IMR-90 (cell line): ENCODE measurements at regions not wholly inside any gene's neighbourhood (a gene's known extent, or its start where the extent isn't known, plus 50 kb on each side); places are given as distances from the start of the nearest gene placed in this dataset.

Experiments used
- ATAC-seq: fragments of 200-7000 bp; cut with Tn5 transposase; 2 replicates; pipeline ENCODE4 v1.9.1; 2020; ENCODE audit warnings: low read depth, mild to moderate bottlenecking, moderate library complexity
- BruUV-seq: library from RNA; stranded (reverse); fragments of 400-500 nt; replicated peaks from 2 replicates; lab custom pipeline; 2021; lab: Mats Ljungman, UMichigan
- CTCF ChIA-PET: fragments of 300-600 bp; formaldehyde crosslinking; extraction: SDS; loops from one replicate; lab custom pipeline; 2021; ENCODE audit warnings: antibody characterized with exemption; lab: Yijun Ruan, JAX
- POLR2A ChIA-PET: fragments of 300-600 bp; sonication (Branson Sonifier 250); formaldehyde crosslinking; loops from one replicate; lab custom pipeline; 2022; ENCODE audit warnings: antibody characterized with exemption; ENCODE audit not compliant: unreplicated experiment; lab: Charles Lee
- DNase-seq: peaks from one replicate; pipeline ENCODE4 v3.0.0; 2013
- H2AFZ ChIP-seq: replicated peaks from 2 replicates; pipeline ENCODE3; 2013; ENCODE audit warnings: low read length, mild to moderate bottlenecking; ENCODE audit not compliant: poor library complexity
- H2AK5ac ChIP-seq: 2 replicates; pipeline ENCODE4 v1.6.1; 2013; ENCODE audit warnings: low read depth, low read length, inconsistent platforms
- H2AK9ac ChIP-seq: replicated peaks from 2 replicates; pipeline ENCODE3; 2013; ENCODE audit warnings: mild to moderate bottlenecking, low read depth, low read length, moderate library complexity; ENCODE audit not compliant: poor library complexity
- H2BK120ac ChIP-seq: 2 replicates; pipeline ENCODE4 v1.6.1; 2013; ENCODE audit warnings: low read depth, low read length, inconsistent platforms
- H2BK15ac ChIP-seq: 3 replicates; pipeline ENCODE4 v1.6.1; 2013; ENCODE audit warnings: low read depth, low read length, inconsistent platforms
- H2BK20ac ChIP-seq: 2 replicates; pipeline ENCODE4 v1.6.1; 2013; ENCODE audit warnings: low read depth, mild to moderate bottlenecking, inconsistent platforms, low read length, moderate library complexity
- H2BK5ac ChIP-seq: 2 replicates; pipeline ENCODE4 v1.6.1; 2013; ENCODE audit warnings: mild to moderate bottlenecking, low read depth, low read length, inconsistent platforms; ENCODE audit not compliant: poor library complexity, severe bottlenecking
- H3K14ac ChIP-seq: replicated peaks from 2 replicates; pipeline ENCODE4 v1.6.1; 2013; ENCODE audit warnings: low read depth, low read length, inconsistent platforms
- H3K18ac ChIP-seq: 2 replicates; pipeline ENCODE4 v1.6.1; 2013; ENCODE audit warnings: low read depth, low read length, control low read depth
- H3K23ac ChIP-seq: 2 replicates; pipeline ENCODE4 v1.6.1; 2013; ENCODE audit warnings: low read depth, low read length, inconsistent platforms
- H3K27ac ChIP-seq: 2 replicates; pipeline ENCODE4 v1.5.1; 2013; ENCODE audit warnings: mild to moderate bottlenecking, control low read depth, low read length; ENCODE audit not compliant: insufficient read depth
- H3K27me3 ChIP-seq: 2 replicates; pipeline ENCODE4 v1.6.1; 2013; ENCODE audit warnings: low read length; ENCODE audit not compliant: control insufficient read depth, insufficient read depth
- H3K36me3 ChIP-seq: 2 replicates; pipeline ENCODE4 v1.6.1; 2013; ENCODE audit warnings: low read length, mixed read lengths; ENCODE audit not compliant: control insufficient read depth, insufficient read depth
- H3K4ac ChIP-seq: 2 replicates; pipeline ENCODE4 v1.6.1; 2013; ENCODE audit warnings: low read depth, low read length, inconsistent platforms
- H3K4me1 ChIP-seq: 2 replicates; pipeline ENCODE4 v1.6.1; 2013; ENCODE audit warnings: low read length, mixed read lengths; ENCODE audit not compliant: control insufficient read depth, insufficient read depth
- H3K4me2 ChIP-seq: 2 replicates; pipeline ENCODE4 v1.6.1; 2013; ENCODE audit warnings: low read depth, mild to moderate bottlenecking, control low read depth, low read length, moderate library complexity
- H3K4me3 ChIP-seq: 2 replicates; pipeline ENCODE4 v1.5.1; 2013; ENCODE audit warnings: low read depth, mild to moderate bottlenecking, control low read depth, low read length, moderate library complexity; ENCODE audit not compliant: insufficient read depth
- H3K56ac ChIP-seq: 2 replicates; pipeline ENCODE4 v1.6.1; 2013; ENCODE audit warnings: low read length, inconsistent platforms; ENCODE audit not compliant: insufficient read depth; ENCODE audit errors: extremely low read depth
- H3K79me1 ChIP-seq, 2 experiments: 2 replicates each; pipeline ENCODE4 v1.6.1; 2013; ENCODE audit warnings: low read length in 2 of 2, inconsistent platforms in 1 of 2, low read depth in 1 of 2
- H3K9ac ChIP-seq: 2 replicates; pipeline ENCODE4 v1.6.1; 2013; ENCODE audit warnings: low read depth, low read length, control low read depth
- H3K9me1 ChIP-seq: 2 replicates; pipeline ENCODE4 v1.6.1; 2013; ENCODE audit warnings: low read length, inconsistent platforms; ENCODE audit not compliant: insufficient read depth
- H3K9me3 ChIP-seq: 2 replicates; pipeline ENCODE4 v1.6.1; 2013; ENCODE audit warnings: low read length; ENCODE audit not compliant: control insufficient read depth, insufficient read depth
- H4K20me1 ChIP-seq: 2 replicates; pipeline ENCODE4 v1.6.1; 2013; ENCODE audit warnings: low read length, inconsistent platforms; ENCODE audit not compliant: insufficient read depth
- H4K5ac ChIP-seq: 2 replicates; pipeline ENCODE4 v1.6.1; 2013; ENCODE audit warnings: mild to moderate bottlenecking, low read depth, low read length, control low read depth
- H4K8ac ChIP-seq, 2 experiments: 2 replicates each; pipeline ENCODE4 v1.6.1; 2013; ENCODE audit warnings: low read depth in 2 of 2, low read length in 2 of 2, control low read depth in 1 of 2, inconsistent platforms in 1 of 2
- H4K91ac ChIP-seq: 2 replicates; pipeline ENCODE4 v1.6.1; 2013; ENCODE audit warnings: low read depth, low read length, inconsistent platforms; ENCODE audit not compliant: insufficient read depth
- MXI1 ChIP-seq: IDR thresholded peaks from 2 replicates; pipeline ENCODE4 v1.6.1; 2012; ENCODE audit warnings: low read depth, mild to moderate bottlenecking, low read length, moderate library complexity, borderline replicate concordance
- RCOR1 ChIP-seq: IDR thresholded peaks from 2 replicates; pipeline ENCODE4 v1.6.1; 2012; ENCODE audit warnings: mild to moderate bottlenecking, low read length, improper control_type of control experiment; ENCODE audit not compliant: insufficient replicate concordance
- RFX5 ChIP-seq: IDR thresholded peaks from 2 replicates; pipeline ENCODE4 v1.8.0; 2012; ENCODE audit warnings: low read depth, mild to moderate bottlenecking, low read length, moderate library complexity
- WGBS, 2 experiments: methylation state at CpG; one replicate each; pipeline versions ENCODE4 v1.1.5 to v1.1.7; 2013; ENCODE audit warnings: missing lambda C conversion rate in 2 of 2; ENCODE audit not compliant: insufficient read length in 1 of 2; ENCODE audit errors: extremely low coverage in 2 of 2; 5-methylcytosine and 5-hydroxymethylcytosine counted together
- dilution Hi-C: fragments of 300-500 bp; cut with HindIII; formaldehyde crosslinking; loops from one replicate; pipeline ENCODE4 v1.14.3; 2018; ENCODE audit warnings: low sequenced_read_pairs; ENCODE audit not compliant: unreplicated experiment
- in situ Hi-C: fragments of 300-500 bp; cut with MboI; formaldehyde crosslinking; loops from 3 replicates; pipeline ENCODE4 v1.14.3; 2019; ENCODE audit warnings: low sequenced_read_pairs, inconsistent platforms, mixed read lengths
- intact Hi-C: fragments of 100-400 bp; cut with micrococcal nuclease; formaldehyde crosslinking; loops from 2 replicates; pipeline ENCODE4 v1.10.0; 2022

DNA sequence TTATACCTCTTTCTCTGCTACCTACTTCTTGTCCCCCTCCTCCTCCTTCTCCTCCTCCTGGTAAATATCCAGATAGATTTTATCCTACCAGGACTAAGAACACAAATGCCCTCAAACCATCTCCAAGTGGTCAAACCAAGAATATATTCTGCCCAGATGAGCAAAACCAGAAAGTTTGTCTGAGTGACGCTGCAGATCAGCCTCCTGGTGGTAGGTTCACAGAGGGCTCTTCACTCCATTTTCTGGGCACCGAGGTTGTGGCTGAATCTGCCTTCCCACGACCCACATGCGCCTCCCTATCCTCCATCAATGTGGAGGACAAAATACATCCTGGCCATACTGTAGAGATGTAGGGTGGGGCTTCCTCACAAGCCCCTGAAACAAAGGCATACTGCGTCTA, 543.6 kb downstream of the MN1 start:
- intact Hi-C loops, result no loop called here
- Histone ChIP-seq H3K4me3 (no peak overlapping the region), H2AK5ac (no peak overlapping the region), H2BK5ac (no peak overlapping the region), H3K4me1 (no peaks in the 10 kb centered on the region), H2BK15ac (no peak overlapping the region), H2AK9ac (no peak overlapping the region), H3K27me3 (peaks cover 14% of the 10 kb centered on the region), H3K18ac (no peak overlapping the region), H3K9me3 (peaks cover 14% of the 10 kb centered on the region), H4K20me1 (no peaks in the 10 kb centered on the region), H4K5ac (no peak overlapping the region), H3K56ac (no peak overlapping the region), H3K36me3 (no peaks in the 10 kb centered on the region), H3K79me1 (no peaks in the 10 kb centered on the region), H2AFZ (no peak overlapping the region), H3K23ac (no peak overlapping the region), H2BK20ac (no peak overlapping the region), H3K9me1 (no peaks in the 10 kb centered on the region), H3K14ac (no peak overlapping the region), H3K27ac (no peak overlapping the region), H3K4me2 (no peak overlapping the region), H3K4ac (no peak overlapping the region), H4K8ac (no peak overlapping the region), H4K91ac (no peak overlapping the region), H3K9ac (no peak overlapping the region), H2BK120ac (no peak overlapping the region)
- ChIA-PET CTCF (no interaction called here), POLR2A (no interaction called here)
- no CpG with 5 or more reads among the region's 5 CpGs for WGBS, 2 experiments
- no TSS peak for BruUV-seq
- in situ Hi-C loops, result no loop called here
- ATAC-seq, result no peak
- dilution Hi-C loops, result no loop called here
- DNase-seq, result no peak
- TF ChIP-seq MXI1 (no peak), RFX5 (no peak), RCOR1 (no peak)
